NCI-H2029 treated with DMSO at 0.1 percent for 48 hours (cell line): ENCODE measurements at regions not wholly inside any gene's neighbourhood (a gene's known extent, or its start where the extent isn't known, plus 50 kb on each side); places are given as distances from the start of the nearest gene placed in this dataset.

Experiments used
- DNase-seq: peaks from one replicate; lab custom pipeline; 2025; lab: John Stamatoyannopoulos, UW

- DNase-seq: no peak
These were observed 221.4 kb upstream of the TRIB2 start for GRCh38 chr2:12495247-12495868.

- DNase-seq: no peak
These were observed 218.4 kb upstream of the TRIB2 start for GRCh38 chr2:12498286-12498685.

- no peak for DNase-seq
These were observed 218.0 kb upstream of the TRIB2 start for GRCh38 chr2:12498704-12499103.

- no peak for DNase-seq
These were observed 215.8 kb upstream of the TRIB2 start for GRCh38 chr2:12500899-12501298.

DNA sequence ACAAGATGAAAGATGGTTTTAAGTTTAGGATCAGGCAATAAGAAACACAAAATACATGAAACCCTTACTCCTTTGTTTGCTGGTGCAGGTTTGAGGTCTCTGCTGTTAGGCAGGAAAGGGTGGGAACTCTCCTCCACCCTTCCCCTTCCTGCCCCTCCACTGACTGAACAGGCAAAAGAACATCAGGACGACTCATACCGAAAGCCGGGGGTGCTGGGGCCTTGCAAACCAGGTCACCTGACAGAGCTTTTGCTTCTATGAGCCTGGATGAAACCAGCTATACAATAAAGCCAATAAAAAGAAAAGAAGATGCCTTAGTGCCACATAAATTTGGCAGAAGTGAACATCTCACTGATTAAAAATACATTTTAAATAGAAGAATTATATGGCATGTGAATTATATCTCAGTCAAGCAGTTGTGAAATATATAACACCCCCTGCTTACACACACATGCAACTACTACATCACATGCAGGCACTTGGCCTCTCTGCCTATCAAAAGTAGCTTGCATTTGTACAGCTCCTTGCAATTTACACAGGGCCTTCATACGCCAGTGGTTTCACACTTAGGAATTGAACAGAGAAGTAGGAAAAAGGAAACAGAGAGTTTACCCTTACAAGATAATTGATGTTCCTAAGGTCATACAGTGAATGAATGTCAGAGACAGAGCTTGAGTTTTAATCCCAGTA is 215.1 kb upstream of the TRIB2 start:
- DNase-seq: no peak

- DNase-seq: no peak
These were observed 214.0 kb upstream of the TRIB2 start for GRCh38 chr2:12502759-12503158.

- no peak for DNase-seq
These were observed 212.3 kb upstream of the TRIB2 start for GRCh38 chr2:12504443-12504842.

DNA sequence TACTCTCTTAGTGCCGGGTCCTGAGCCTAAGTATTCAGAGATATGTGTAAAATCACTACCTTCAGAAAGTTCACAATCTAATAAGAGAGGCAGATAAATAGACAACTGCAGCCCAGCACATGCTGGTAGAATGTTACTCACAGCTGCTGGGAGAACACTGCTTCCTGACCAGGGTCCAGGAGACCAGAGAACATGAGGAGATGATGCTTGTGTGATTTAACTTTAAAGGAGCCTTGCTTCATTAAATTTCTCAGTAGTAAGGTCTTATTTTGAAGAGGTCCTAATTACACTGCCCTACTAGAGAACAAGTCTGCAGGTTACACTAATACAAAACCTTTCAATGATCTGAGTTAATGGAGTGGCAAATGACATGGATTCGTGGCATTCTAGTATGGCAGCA is 209.9 kb upstream of the TRIB2 start:
- no peak for DNase-seq

DNA sequence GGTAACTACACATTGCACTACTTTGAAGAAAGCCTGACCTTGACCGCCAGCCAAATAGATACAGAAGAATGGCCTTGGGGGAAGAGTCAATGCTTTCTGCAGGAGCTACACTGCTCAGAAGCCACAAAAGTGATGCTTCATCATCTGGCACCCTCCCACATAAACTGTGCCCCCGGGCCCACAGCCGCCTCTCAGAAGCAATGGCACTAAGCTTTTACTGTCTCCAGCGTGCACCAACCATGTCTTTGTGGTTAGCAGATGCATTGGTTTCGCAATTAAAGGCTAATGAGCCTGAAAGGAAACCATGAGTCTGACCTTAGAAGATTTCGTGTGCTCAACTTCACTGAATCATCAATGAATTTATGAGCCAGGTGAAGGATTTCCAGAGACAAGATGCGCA is 209.4 kb upstream of the TRIB2 start:
- DNase-seq: no peak

DNA sequence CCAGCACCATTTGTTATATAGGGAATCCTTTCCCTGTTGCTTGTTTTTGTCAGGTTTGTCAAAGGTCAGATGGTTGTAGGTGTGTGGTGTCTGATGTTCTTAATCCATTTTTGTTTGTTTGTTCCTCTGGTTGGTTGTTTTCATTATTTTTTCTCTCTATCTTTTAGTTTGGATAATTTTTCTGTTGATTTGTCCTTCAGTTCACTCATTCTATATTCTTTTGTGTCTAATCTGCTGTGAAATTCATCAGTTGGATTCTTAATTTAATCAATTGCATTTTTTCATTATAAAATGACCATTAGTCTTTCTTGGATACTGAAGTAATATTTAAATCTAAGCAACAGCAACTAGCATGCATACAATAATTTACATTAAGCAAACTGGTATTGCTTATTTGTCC is 206.7 kb upstream of the TRIB2 start:
- DNase-seq: no peak

- DNase-seq: no peak
These were observed 203.4 kb upstream of the TRIB2 start for GRCh38 chr2:12513339-12513738.

DNA sequence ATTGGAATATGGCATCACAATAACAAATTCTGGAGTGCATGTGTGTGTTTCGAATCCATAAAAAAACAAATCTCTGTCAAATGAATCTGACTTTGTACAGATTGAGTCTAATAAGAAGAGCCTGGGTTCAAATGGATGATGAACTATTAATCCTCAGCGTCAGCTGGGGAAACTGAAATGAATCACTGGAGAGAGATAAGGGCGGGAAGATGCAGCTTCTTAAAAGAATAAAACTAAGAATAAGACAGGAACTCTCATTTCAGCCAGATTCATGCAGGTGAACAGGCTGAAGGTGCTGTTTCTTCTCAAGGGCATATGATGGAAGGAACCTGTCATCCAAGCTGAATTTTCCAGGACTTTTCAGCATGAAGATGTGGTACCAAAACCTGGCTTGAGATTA is 202.6 kb upstream of the TRIB2 start:
- DNase-seq: no peak

GRCh38 chr2:12514631-12515437 is 201.9 kb upstream of the TRIB2 start:
- DNase-seq: no peak

DNA sequence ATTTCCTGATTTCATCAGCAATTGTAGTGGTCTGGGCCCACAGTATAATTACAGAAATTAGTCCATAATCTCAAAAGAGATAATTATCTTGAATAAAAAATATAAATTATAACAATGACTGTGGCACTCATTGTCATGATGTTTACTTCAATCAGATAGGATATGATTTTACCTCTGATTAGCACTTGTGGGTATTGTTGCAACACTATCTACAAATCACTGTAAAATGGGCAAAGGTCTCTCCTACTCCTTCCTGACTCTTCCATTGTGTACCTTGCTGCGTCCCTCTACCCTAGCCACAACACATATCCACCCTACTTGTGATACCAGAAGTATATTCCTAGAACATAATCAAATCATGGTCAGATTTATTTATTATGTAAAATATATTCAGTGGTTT is 200.9 kb upstream of the TRIB2 start:
- DNase-seq: no peak

DNA sequence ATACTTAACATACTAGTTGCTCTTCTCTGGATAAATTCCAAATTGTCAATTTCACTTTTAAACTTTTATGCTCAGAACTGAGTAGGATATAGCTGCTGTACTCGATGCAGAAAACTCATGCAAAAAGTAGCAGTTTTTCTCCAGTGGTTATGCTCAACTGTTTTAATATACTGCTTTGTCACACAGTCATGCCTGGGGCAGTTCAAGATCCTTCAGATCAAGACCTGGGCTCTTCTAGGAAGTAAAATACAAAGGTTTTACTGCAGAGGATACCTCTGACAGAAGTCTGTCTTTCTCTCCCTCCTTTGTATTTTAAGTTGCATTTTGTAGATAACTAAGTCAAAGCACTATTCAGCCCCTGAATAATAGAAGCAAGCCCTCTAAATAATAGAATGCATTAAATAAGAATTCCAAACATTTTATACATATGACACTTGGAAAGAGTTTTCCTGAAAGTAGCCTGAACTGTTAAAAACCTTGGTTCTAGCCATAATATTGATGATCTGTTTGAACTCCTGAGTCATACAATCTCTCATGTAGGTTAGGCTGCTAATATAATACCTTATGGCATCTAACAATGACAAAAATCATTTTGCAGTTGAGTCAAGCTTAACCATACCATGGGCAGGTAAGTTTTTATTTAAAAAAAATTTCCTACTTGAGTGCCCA is 183.3 kb upstream of the TRIB2 start:
- no peak for DNase-seq

DNA sequence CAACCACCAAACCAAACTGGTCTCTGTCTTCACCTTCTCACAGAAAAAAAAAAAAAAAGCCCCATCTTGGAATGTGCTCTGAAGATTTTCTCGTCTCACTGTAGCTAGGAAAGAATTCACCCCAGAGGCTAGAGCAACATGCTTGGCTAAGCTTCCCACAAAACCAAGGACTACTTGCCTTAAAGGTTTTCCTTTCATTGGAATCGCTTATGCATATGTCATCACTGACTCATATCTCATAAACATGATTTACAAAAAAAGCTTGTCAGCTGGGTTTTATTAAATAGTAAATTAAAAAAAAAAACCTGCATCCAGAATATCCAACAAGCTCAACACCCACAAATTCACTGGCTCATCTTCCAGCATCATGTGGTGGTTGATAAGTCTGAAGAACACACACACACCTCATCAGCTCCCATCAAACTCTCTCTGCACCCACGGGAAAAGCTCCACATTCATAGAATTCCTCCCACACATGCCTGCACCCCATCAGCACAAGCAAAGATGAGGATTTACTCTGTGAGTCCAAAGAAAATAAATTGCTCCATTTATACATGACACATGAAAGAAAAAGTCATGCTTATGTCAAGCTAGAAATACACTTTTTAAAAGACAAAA is 182.0 kb upstream of the TRIB2 start:
- no peak for DNase-seq

GRCh38 chr2:12536976-12537375 is 179.8 kb upstream of the TRIB2 start:
- no peak for DNase-seq

- no peak for DNase-seq
These were observed 178.5 kb upstream of the TRIB2 start for GRCh38 chr2:12538138-12538694.

- DNase-seq: no peak
These were observed 177.4 kb upstream of the TRIB2 start for GRCh38 chr2:12539336-12539735.

DNA sequence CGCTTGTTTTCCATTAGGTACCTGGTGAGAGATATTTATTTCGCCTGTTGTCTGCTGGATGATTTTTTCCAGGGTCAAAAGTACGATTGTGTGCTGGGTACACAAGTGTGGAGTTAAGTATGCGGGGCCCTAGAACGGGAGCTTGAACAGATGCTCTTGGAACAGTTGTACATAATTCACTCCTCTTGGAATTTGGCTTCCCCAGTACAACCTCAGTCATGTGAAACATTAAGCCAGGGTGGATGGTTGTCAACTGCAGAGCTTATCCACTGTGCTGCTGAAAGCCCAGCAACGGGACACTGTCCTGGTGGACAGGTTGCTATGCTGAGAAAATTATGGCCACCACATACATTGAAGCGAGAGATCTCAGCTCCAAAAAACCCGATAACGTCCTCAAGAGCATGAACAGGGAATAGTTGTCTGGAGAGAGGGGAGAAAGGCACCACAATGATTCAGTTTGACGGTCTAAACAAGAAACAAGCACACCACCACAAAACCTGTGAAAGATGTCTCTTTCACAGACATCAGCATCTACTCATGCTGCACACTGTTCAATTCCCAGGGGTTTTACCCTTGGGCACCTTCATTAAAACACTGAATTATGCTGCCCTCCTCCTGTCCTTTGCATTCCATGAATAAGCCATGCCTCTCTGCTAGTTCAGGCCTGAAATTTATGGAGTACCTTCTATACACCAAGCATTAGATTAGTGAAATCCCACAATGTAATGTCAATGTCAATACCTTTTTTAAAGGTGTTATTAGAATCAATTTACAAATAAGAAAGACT is 176.8 kb upstream of the TRIB2 start:
- DNase-seq: no peak
